DOHH2 (cell line): ENCODE measurements at regions not wholly inside any gene's neighbourhood (a gene's known extent, or its start where the extent isn't known, plus 50 kb on each side); places are given as distances from the start of the nearest gene placed in this dataset.

Experiments used
- H3F3A ChIP-seq: fragments of 200-600 bp; sonication (generic), shearing (Covaris generic); 2 replicates; pipeline ENCODE4 v1.6.0; 2016; ENCODE audit warnings: antibody characterized with exemption, mild to moderate bottlenecking; ENCODE audit not compliant: control insufficient read depth, insufficient read depth
- H3K27ac ChIP-seq: fragments of 200-600 bp; sonication (generic); 2 replicates; pipeline ENCODE4 v1.5.1; 2014; ENCODE audit warnings: low read depth, mild to moderate bottlenecking, low read length, moderate library complexity
- H3K27me3 ChIP-seq: fragments of 200-600 bp; sonication (generic); 2 replicates; pipeline ENCODE4 v1.6.1; 2014; ENCODE audit warnings: mild to moderate bottlenecking, low read length, mixed read lengths; ENCODE audit not compliant: control insufficient read depth
- H3K36me3 ChIP-seq: fragments of 200-600 bp; sonication (generic); 2 replicates; pipeline ENCODE4 v1.6.1; 2014; ENCODE audit warnings: mild to moderate bottlenecking, low read length, moderate library complexity, mixed read lengths; ENCODE audit not compliant: control insufficient read depth
- H3K4me1 ChIP-seq: fragments of 200-600 bp; sonication (generic); 2 replicates; pipeline ENCODE4 v1.6.1; 2014; ENCODE audit warnings: mild to moderate bottlenecking, low read length, mixed read lengths; ENCODE audit not compliant: control insufficient read depth
- H3K4me2 ChIP-seq: fragments of 200-600 bp; sonication (generic); 2 replicates; pipeline ENCODE4 v1.6.0; 2014; ENCODE audit warnings: mild to moderate bottlenecking, low read length, moderate library complexity
- H3K4me3 ChIP-seq: fragments of 200-600 bp; sonication (generic); 2 replicates; pipeline ENCODE4 v1.5.1; 2014; ENCODE audit warnings: mild to moderate bottlenecking, low read length, mixed read lengths
- H3K79me2 ChIP-seq: fragments of 200-600 bp; sonication (generic); 2 replicates; pipeline ENCODE4 v1.6.1; 2014; ENCODE audit warnings: mild to moderate bottlenecking, low read length, mixed read lengths; ENCODE audit not compliant: control insufficient read depth
- H3K9me2 ChIP-seq: fragments of 200-600 bp; sonication (generic); replicated peaks from 2 replicates; pipeline ENCODE4 v1.6.1; 2014; ENCODE audit warnings: mild to moderate bottlenecking, low read length, mixed read lengths; ENCODE audit not compliant: control insufficient read depth
- H3K9me3 ChIP-seq: fragments of 200-600 bp; sonication (generic); 2 replicates; pipeline ENCODE4 v1.6.1; 2014; ENCODE audit warnings: antibody characterized with exemption, low read length, mixed read lengths; ENCODE audit not compliant: control insufficient read depth, insufficient read depth
- H4K20me1 ChIP-seq: fragments of 200-600 bp; sonication (generic); 2 replicates; pipeline ENCODE4 v1.6.0; 2014; ENCODE audit warnings: low read depth, mild to moderate bottlenecking, antibody characterized with exemption, low read length, moderate library complexity; ENCODE audit not compliant: control insufficient read depth, insufficient read depth
- EZH2phosphoT487 ChIP-seq: fragments of 200-600 bp; sonication (generic); IDR thresholded peaks from 2 replicates; pipeline ENCODE4 v1.6.1; 2017; ENCODE audit warnings: borderline replicate concordance, mild to moderate bottlenecking, antibody characterized with exemption, low read length, moderate library complexity, mixed read lengths
- TF ChIP-seq, protein P1 (sequence below): fragments of 200-600 bp; sonication (generic); IDR thresholded peaks from one replicate; pipeline ENCODE4 v1.5.1; 2014; ENCODE audit warnings: antibody characterized with exemption, mild to moderate bottlenecking, low read depth, low read length; ENCODE audit not compliant: poor library complexity, severe bottlenecking

DNA sequence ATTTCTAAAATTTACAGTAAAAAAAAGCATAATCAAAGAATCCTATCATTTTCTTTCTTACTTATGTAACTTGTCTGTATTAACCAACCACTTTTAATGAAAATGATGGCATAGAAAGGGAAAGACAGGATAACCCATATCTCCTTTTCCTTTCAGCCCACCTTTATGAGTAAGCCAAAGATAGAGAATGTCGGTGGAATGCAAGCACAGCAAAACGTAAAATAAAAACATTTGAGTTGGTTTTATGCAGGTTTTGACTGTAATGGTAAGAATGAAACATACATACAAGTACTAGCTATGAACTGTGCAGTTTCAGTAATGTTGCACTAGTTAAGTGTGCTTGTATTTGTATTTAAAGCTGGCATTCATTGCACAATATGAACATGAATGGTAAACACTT lies 360.3 kb downstream of the FOXG1 start:
- Histone ChIP-seq H3K4me1 (no peaks in the 10 kb centered on the region), H3K4me3 (no peak overlapping the region), H3K27me3 (no peaks in the 10 kb centered on the region), H3K9me2 (no peaks in the 10 kb centered on the region), H4K20me1 (no peaks in the 10 kb centered on the region), H3K79me2 (no peaks in the 10 kb centered on the region), H3F3A (no peaks in the 10 kb centered on the region), H3K36me3 (no peaks in the 10 kb centered on the region), H3K4me2 (no peak overlapping the region), H3K9me3 (no peaks in the 10 kb centered on the region), H3K27ac (no peak overlapping the region)
- no peak for TF ChIP-seq EZH2phosphoT487

DNA sequence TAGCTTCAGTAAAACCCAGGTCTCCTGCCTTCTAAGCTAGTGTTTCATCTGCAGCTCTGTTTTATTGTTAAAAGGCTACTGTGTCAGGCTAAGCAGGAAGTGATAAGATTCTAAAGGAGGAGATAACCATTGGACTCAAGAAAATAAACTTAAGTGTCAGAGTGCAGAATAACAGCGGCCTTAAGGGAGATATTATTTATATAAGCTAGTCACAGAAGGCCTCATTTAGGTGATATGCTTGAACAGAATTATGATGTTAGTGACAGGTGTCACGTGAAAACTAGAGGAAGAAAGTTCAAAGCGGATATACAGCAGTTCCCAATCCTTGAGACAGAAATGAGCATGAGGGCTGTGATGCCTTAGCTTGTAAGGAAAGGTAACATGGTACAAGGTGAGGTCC lies 373.4 kb downstream of the FOXG1 start:
- no peaks in the 10 kb centered on the region for H3K36me3 ChIP-seq
- no peaks in the 10 kb centered on the region for H3K4me1 ChIP-seq
- H3K9me2 ChIP-seq: no peaks in the 10 kb centered on the region
- no peaks in the 10 kb centered on the region for H3K9me3 ChIP-seq
- H3K79me2 ChIP-seq: no peaks in the 10 kb centered on the region
- no peaks in the 10 kb centered on the region for H3K27me3 ChIP-seq
- no peak overlapping the region for H3K4me3 ChIP-seq
- H3K4me2 ChIP-seq: no peak overlapping the region
- H3K27ac ChIP-seq: no peak overlapping the region
- H4K20me1 ChIP-seq: no peaks in the 10 kb centered on the region
- no peak for TF ChIP-seq EZH2phosphoT487
- TF ChIP-seq, protein P1, sequence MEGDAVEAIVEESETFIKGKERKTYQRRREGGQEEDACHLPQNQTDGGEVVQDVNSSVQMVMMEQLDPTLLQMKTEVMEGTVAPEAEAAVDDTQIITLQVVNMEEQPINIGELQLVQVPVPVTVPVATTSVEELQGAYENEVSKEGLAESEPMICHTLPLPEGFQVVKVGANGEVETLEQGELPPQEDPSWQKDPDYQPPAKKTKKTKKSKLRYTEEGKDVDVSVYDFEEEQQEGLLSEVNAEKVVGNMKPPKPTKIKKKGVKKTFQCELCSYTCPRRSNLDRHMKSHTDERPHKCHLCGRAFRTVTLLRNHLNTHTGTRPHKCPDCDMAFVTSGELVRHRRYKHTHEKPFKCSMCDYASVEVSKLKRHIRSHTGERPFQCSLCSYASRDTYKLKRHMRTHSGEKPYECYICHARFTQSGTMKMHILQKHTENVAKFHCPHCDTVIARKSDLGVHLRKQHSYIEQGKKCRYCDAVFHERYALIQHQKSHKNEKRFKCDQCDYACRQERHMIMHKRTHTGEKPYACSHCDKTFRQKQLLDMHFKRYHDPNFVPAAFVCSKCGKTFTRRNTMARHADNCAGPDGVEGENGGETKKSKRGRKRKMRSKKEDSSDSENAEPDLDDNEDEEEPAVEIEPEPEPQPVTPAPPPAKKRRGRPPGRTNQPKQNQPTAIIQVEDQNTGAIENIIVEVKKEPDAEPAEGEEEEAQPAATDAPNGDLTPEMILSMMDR: no peak
- H3F3A ChIP-seq: no peaks in the 10 kb centered on the region

GRCh38 chr14:29144621-29145020 lies 378.0 kb downstream of the FOXG1 start:
- H3F3A ChIP-seq: no peaks in the 10 kb centered on the region
- no peaks in the 10 kb centered on the region for H3K27me3 ChIP-seq
- no peaks in the 10 kb centered on the region for H3K79me2 ChIP-seq
- no peak overlapping the region for H3K27ac ChIP-seq
- no peaks in the 10 kb centered on the region for H3K9me2 ChIP-seq
- H3K36me3 ChIP-seq: no peaks in the 10 kb centered on the region
- no peak overlapping the region for H3K4me3 ChIP-seq
- no peaks in the 10 kb centered on the region for H3K9me3 ChIP-seq
- TF ChIP-seq, protein P1: no peak
- no peak for TF ChIP-seq EZH2phosphoT487
- H4K20me1 ChIP-seq: no peaks in the 10 kb centered on the region
- no peak overlapping the region for H3K4me2 ChIP-seq
- no peaks in the 10 kb centered on the region for H3K4me1 ChIP-seq

DNA sequence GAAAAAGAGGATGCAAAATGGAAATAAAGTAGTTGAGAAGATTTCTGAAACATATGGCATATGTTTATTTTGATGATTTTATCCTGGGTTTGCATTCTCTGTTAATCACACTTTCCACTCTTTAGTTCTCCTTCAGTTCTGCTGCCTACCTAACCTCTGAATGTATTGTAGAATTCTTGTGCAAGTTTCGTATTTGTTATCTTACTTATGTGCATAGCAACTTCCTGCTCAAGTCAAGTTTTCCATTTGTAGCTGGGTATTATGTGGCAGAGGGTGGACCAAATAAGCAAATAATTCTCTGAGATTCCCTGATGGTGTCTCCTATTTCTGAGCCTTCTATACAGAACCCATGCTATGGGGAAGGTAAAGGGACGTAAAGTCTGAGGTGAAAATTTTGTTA lies 381.6 kb downstream of the FOXG1 start:
- Histone ChIP-seq H3K4me3 (no peak overlapping the region), H3K9me2 (no peaks in the 10 kb centered on the region), H3K79me2 (no peaks in the 10 kb centered on the region), H3K9me3 (peaks cover 4% of the 10 kb centered on the region; the same call in 1 of the 2 replicates), H3K27me3 (no peaks in the 10 kb centered on the region), H3K36me3 (no peaks in the 10 kb centered on the region), H3F3A (no peaks in the 10 kb centered on the region), H3K4me1 (no peaks in the 10 kb centered on the region), H3K27ac (no peak overlapping the region), H4K20me1 (no peaks in the 10 kb centered on the region), H3K4me2 (no peak overlapping the region)
- TF ChIP-seq, protein P1: no peak
- TF ChIP-seq EZH2phosphoT487: no peak
